GM12878 (cell line): ENCODE measurements at regions not wholly inside any gene's neighbourhood (a gene's known extent, or its start where the extent isn't known, plus 50 kb on each side); places are given as distances from the start of the nearest gene placed in this dataset.

Source experiments
- ATAC-seq: fragments of 200-7000 bp; cut with Tn5 transposase; 3 replicates; pipeline ENCODE4 v1.9.1; 2020; ENCODE audit warnings: mild to moderate bottlenecking, moderate library complexity
- BruUV-seq: library from RNA; stranded (reverse); fragments of 400-500 nt; replicated peaks from 2 replicates; lab custom pipeline; 2021; lab: Mats Ljungman, UMichigan
- CTCF ChIA-PET: fragments of 300-600 bp; sonication (Branson Sonifier 250); formaldehyde crosslinking; extraction: SDS; loops from one replicate; lab custom pipeline; 2021; ENCODE audit warnings: inconsistent platforms; lab: Yijun Ruan, JAX
- POLR2A ChIA-PET: fragments of 350-600 bp; formaldehyde crosslinking; extraction: SDS; loops from one replicate; lab custom pipeline; 2021; ENCODE audit warnings: inconsistent platforms; lab: Charles Lee
- RAD21 ChIA-PET: fragments of 300-600 bp; sonication (Branson Sonifier 250); formaldehyde crosslinking; loops from one replicate; lab custom pipeline; 2023; ENCODE audit warnings: antibody characterized with exemption; ENCODE audit not compliant: unreplicated experiment; lab: Charles Lee
- SMC1A ChIA-PET: fragments of 300-600 bp; sonication (Branson Sonifier 250); formaldehyde crosslinking; loops from one replicate; lab custom pipeline; 2023; ENCODE audit not compliant: unreplicated experiment, uncharacterized antibody; lab: Charles Lee
- DNase-seq: peaks from one replicate; pipeline ENCODE4 v3.0.0-alpha.2; 2011; ENCODE audit warnings: low read depth, low spot score
- FAIRE-seq: peaks from 3 replicates; lab custom pipeline; 2011; peaks lifted over from hg19 to GRCh38; lab: Jason Lieb, UNC
- H2AFZ ChIP-seq: 2 replicates; pipeline ENCODE4 v1.6.0; 2011; ENCODE audit warnings: low read depth, low read length, control low read depth; ENCODE audit not compliant: control insufficient read depth
- H3K27ac ChIP-seq: 2 replicates; pipeline ENCODE4 v1.5.1; 2011; ENCODE audit warnings: control low read depth; ENCODE audit not compliant: control insufficient read depth, insufficient read depth
- H3K27me3 ChIP-seq, 2 experiments: replicated peaks in 1 of 2; 2 replicates each; pipeline versions ENCODE4 v1.6.0 to v1.6.1; 2011; ENCODE audit warnings: low read length in 1 of 2; ENCODE audit not compliant: control insufficient read depth in 2 of 2, insufficient read depth in 2 of 2
- H3K36me3 ChIP-seq, 2 experiments: 2 replicates each; pipeline ENCODE4 v1.5.1; 2011; ENCODE audit warnings: low read length in 1 of 2; ENCODE audit not compliant: control insufficient read depth in 2 of 2, insufficient read depth in 2 of 2
- H3K4me1 ChIP-seq: 2 replicates; pipeline ENCODE4 v1.6.1; 2011; ENCODE audit warnings: mild to moderate bottlenecking, low read length, moderate library complexity, mixed read lengths; ENCODE audit not compliant: control insufficient read depth, insufficient read depth
- H3K4me2 ChIP-seq: 2 replicates; pipeline ENCODE4 v1.6.0; 2011; ENCODE audit warnings: control low read depth; ENCODE audit not compliant: control insufficient read depth, insufficient read depth
- H3K4me3 ChIP-seq: fragments of 200-600 bp; sonication (generic); 2 replicates; pipeline ENCODE4 v1.5.1; 2016
- H3K79me2 ChIP-seq: 2 replicates; pipeline ENCODE4 v1.6.0; 2011; ENCODE audit warnings: low read length; ENCODE audit not compliant: control insufficient read depth, insufficient read depth
- H3K9ac ChIP-seq: 2 replicates; pipeline ENCODE4 v1.8.0; 2011; ENCODE audit warnings: low read length, control low read depth, mixed read lengths; ENCODE audit not compliant: control insufficient read depth, insufficient read depth
- H3K9me3 ChIP-seq: replicated peaks from 3 replicates; pipeline ENCODE4 v1.5.1; 2011; ENCODE audit warnings: mild to moderate bottlenecking, low read length; ENCODE audit not compliant: control insufficient read depth, insufficient read depth
- H4K20me1 ChIP-seq: 2 replicates; pipeline ENCODE4 v1.6.0; 2011; ENCODE audit not compliant: control insufficient read depth, insufficient read depth
- BACH1 ChIP-seq: fragments of 450-650 bp; IDR thresholded peaks from 2 replicates; pipeline ENCODE4 v1.6.1; 2017; ENCODE audit warnings: mild to moderate bottlenecking, borderline replicate concordance
- CBX5 ChIP-seq: sonication (generic); IDR thresholded peaks from 2 replicates; pipeline ENCODE4 v1.6.1; 2016; ENCODE audit warnings: low read depth, moderate library complexity, mild to moderate bottlenecking, inconsistent platforms
- E4F1 ChIP-seq: fragments of 450-650 bp; IDR thresholded peaks from 2 replicates; pipeline ENCODE4 v1.6.1; 2018; ENCODE audit warnings: borderline replicate concordance, mild to moderate bottlenecking; ENCODE audit not compliant: partially characterized antibody
- EGR1 ChIP-seq, 2 experiments: IDR thresholded peaks; 1 replicate in 1 of 2; 2 replicates in 1 of 2; pipeline ENCODE4 v1.6.1; 2011 to 2012; ENCODE audit warnings: low read depth in 2 of 2, low read length in 2 of 2, borderline replicate concordance in 1 of 2, mild to moderate bottlenecking in 1 of 2, moderate library complexity in 1 of 2
- IKZF1 ChIP-seq: fragments of 450-650 bp; conservative IDR thresholded peaks from 2 replicates; pipeline ENCODE4 v1.6.1; 2017; ENCODE audit warnings: antibody characterized with exemption, mild to moderate bottlenecking
- IKZF2 ChIP-seq, 2 experiments: fragments of 450-650 bp; IDR thresholded peaks; 2 replicates each; pipeline ENCODE4 v1.6.1; 2017; ENCODE audit warnings: mild to moderate bottlenecking in 2 of 2, moderate library complexity in 2 of 2
- IRF4 ChIP-seq: IDR thresholded peaks from 2 replicates; pipeline ENCODE4 v1.6.1; 2011; ENCODE audit warnings: low read depth, low read length
- MYB ChIP-seq: fragments of 150-350 bp; IDR thresholded peaks from 2 replicates; pipeline ENCODE4 v1.6.1; 2014; ENCODE audit warnings: mild to moderate bottlenecking, low read depth, low read length, borderline replicate concordance
- RAD21 ChIP-seq: IDR thresholded peaks from 2 replicates; pipeline ENCODE4 v1.6.1; 2011; ENCODE audit warnings: mild to moderate bottlenecking, low read depth, low read length, moderate library complexity; ENCODE audit not compliant: insufficient read depth
- ZBTB11 ChIP-seq: fragments of 450-650 bp; formaldehyde crosslinking; IDR thresholded peaks from 2 replicates; pipeline ENCODE4 v1.5.0; 2022; ENCODE audit warnings: mild to moderate bottlenecking, missing genetic modification characterization
- ZNF687 ChIP-seq: fragments of 450-650 bp; IDR thresholded peaks from 2 replicates; pipeline ENCODE4 v1.6.1; 2017; ENCODE audit warnings: mild to moderate bottlenecking, moderate library complexity
- WGBS: methylation state at CpG from one replicate; pipeline ENCODE4 v1.1.6; 2016; ENCODE audit warnings: low lambda C conversion rate; ENCODE audit not compliant: insufficient replicate concordance, insufficient coverage; ENCODE audit errors: missing lambda C conversion rate; 5-methylcytosine and 5-hydroxymethylcytosine counted together
- in situ Hi-C: fragments of 300-500 bp; cut with MboI; formaldehyde crosslinking; loops from 9 replicates; pipeline ENCODE4 v1.14.3; 2018; ENCODE audit warnings: mixed read lengths
- intact Hi-C: fragments of 100-400 bp; cut with micrococcal nuclease; formaldehyde crosslinking; loops from one replicate; pipeline ENCODE4 v1.14.2; 2022; ENCODE audit not compliant: unreplicated experiment

- TF ChIP-seq E4F1: no peak
- no peak for TF ChIP-seq ZBTB11 (CRISPR knock-in tag)
- TF ChIP-seq, all 136 proteins: peak for 0
Measured at GRCh38 chr6:120627612-120628011, 706.7 kb downstream of the TBC1D32 start (continued).

GRCh38 chr6:120622127-120622631 is 712.1 kb downstream of the TBC1D32 start:
- no peaks in the 10 kb centered on the region for H3K4me1 ChIP-seq
- no peak for TF ChIP-seq MYB
- no peak for TF ChIP-seq IKZF2 (IDR thresholded peaks at IDR 0.05)
- no peak for TF ChIP-seq IKZF1
- no peak for TF ChIP-seq CBX5
- no peak for TF ChIP-seq BACH1
- no peak for TF ChIP-seq IRF4
- no peak for TF ChIP-seq RAD21
- no peak for TF ChIP-seq ZNF687
- no peak for TF ChIP-seq EGR1 (IDR thresholded peaks at IDR 0.05; ENCODE audit: borderline replicate concordance in 1 of 2, low read depth in 2 of 2, low read length in 2 of 2)

More at GRCh38 chr6:120622127-120622631, 712.1 kb downstream of the TBC1D32 start:
- Histone ChIP-seq H3K36me3 (no peaks in the 10 kb centered on the region), H3K27me3 (no peaks in the 10 kb centered on the region), H3K4me2 (no peak overlapping the region), H3K9me3 (no peaks in the 10 kb centered on the region), H3K4me3 (no peak overlapping the region), H4K20me1 (no peaks in the 10 kb centered on the region), H2AFZ (no peak overlapping the region), H3K79me2 (no peaks in the 10 kb centered on the region), H3K27ac (no peak overlapping the region), H3K9ac (no peak overlapping the region)
- ATAC-seq: no peak
- ChIA-PET CTCF (no interaction called here), POLR2A (interaction anchor here (0.5 kb wide), 1 partner anchor 342 kb away, joined by 10 read pairs; no protein-coding TSS in a partner anchor), RAD21 (no interaction called here), SMC1A (no interaction called here)
- 0% methylated on average over 1 of the region's 1 CpG for WGBS
- no peak for FAIRE-seq
- in situ Hi-C loops (no loop called here), intact Hi-C loops (no loop called here)
- BruUV-seq: no TSS peak
- no peak for DNase-seq
